ENCODE measurements at regions not wholly inside any gene's neighbourhood (a gene's known extent, or its start where the extent isn't known, plus 50 kb on each side); places are given as distances from the start of the nearest gene placed in this dataset.
"Not testable (repeated sequence)": the region's sequence is repeated elsewhere in the genome, so short reads cannot be mapped to it uniquely, and the experiment has no call there.

GRCh38 chr14:37784827-37785223 lies 189.4 kb downstream of the TTC6 start:
- not testable (repeated sequence) for DNase-seq; H3K4me3 ChIP-seq (ENCODE audit: low read length); H3K27me3 ChIP-seq (ENCODE audit: control insufficient read depth, insufficient read depth, low read length); H3K36me3 ChIP-seq (ENCODE audit: control insufficient read depth, insufficient read depth, low read length); H3K9me3 ChIP-seq (replicated peaks; ENCODE audit: control insufficient read depth, low read depth, low read length); H3K4me1 ChIP-seq (ENCODE audit: control insufficient read depth, insufficient read depth, low read length); H3K27ac ChIP-seq (ENCODE audit: low read length)

DNA sequence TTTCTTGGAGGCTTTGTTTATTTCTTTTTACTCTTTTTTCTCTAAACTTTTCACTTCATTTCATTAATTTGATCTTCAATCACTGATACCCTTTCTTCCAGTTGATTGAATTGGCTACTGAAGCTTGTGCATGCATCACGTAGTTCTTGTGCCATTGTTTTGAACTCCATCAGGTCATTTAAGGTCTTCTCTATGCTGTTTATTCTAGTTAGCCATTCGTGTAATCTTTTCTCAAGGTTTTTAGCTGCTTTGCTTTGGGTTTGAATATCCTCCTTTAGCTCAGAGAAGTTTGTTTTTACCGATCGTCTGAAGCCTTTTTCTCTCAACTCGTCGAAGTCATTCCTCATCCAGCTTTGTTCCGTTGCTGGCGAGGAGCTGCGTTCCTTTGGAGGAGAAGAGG lies 189.9 kb downstream of the TTC6 start:
- H3K4me3 ChIP-seq (ENCODE audit: low read length); H3K9me3 ChIP-seq (replicated peaks; ENCODE audit: control insufficient read depth, low read depth, low read length); H3K36me3 ChIP-seq (ENCODE audit: control insufficient read depth, insufficient read depth, low read length); H3K27me3 ChIP-seq (ENCODE audit: control insufficient read depth, insufficient read depth, low read length); H3K27ac ChIP-seq (ENCODE audit: low read length); H3K4me1 ChIP-seq (ENCODE audit: control insufficient read depth, insufficient read depth, low read length); DNase-seq: not testable (repeated sequence)
- WGBS (ENCODE audit: insufficient coverage): 97% methylated on average over 6 of the region's 9 CpGs

- not testable (repeated sequence) for DNase-seq; H3K4me1 ChIP-seq (ENCODE audit: control insufficient read depth, insufficient read depth, low read length); H3K27me3 ChIP-seq (ENCODE audit: control insufficient read depth, insufficient read depth, low read length); H3K9me3 ChIP-seq (replicated peaks; ENCODE audit: control insufficient read depth, low read depth, low read length); H3K36me3 ChIP-seq (ENCODE audit: control insufficient read depth, insufficient read depth, low read length); H3K27ac ChIP-seq (ENCODE audit: low read length); H3K4me3 ChIP-seq (ENCODE audit: low read length)
- WGBS (ENCODE audit: insufficient coverage): 89% methylated on average over 14 of the region's 14 CpGs
Observed at GRCh38 chr14:37786114-37786625, 190.7 kb downstream of the TTC6 start.

DNA sequence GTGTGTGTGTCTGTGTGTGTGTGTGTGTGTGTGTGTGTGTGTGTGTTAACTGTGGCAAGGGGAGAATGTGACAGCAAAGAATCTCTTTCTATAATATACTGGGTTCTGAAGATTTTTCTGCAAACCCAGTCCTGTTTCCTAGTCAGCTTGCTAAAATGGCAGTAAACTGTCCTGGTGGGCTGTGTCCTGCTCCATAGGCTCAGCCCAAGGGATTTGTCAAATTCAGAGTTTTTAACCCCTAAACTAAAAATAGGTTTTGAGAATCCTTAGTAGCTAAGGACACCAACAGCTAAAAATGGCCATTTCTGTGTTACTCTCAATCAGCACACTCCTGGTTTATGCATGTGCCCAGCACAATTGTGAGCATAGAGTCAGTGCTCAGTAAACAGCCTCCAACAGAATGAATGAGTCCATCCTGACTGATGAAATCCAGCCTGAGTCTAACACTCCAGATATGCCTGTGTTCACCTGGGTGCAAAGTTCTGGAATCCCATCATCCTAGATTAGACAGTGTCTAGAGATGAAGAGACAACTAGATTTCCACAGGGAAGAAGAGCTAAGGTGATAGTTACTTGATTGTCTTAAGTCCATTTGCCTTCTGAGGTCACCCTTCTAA lies 192.6 kb downstream of the TTC6 start:
- Histone ChIP-seq H3K9me3 (replicated peaks; ENCODE audit: control insufficient read depth, low read depth, low read length) (no peaks in the 10 kb centered on the region), H3K36me3 (ENCODE audit: control insufficient read depth, insufficient read depth, low read length) (no peaks in the 10 kb centered on the region), H3K4me3 (ENCODE audit: low read length) (no peak overlapping the region), H3K27me3 (ENCODE audit: control insufficient read depth, insufficient read depth, low read length) (no peaks in the 10 kb centered on the region), H3K27ac (ENCODE audit: low read length) (no peak overlapping the region), H3K4me1 (ENCODE audit: control insufficient read depth, insufficient read depth, low read length) (no peaks in the 10 kb centered on the region)
- no peak for DNase-seq

- Histone ChIP-seq H3K27me3 (ENCODE audit: control insufficient read depth, insufficient read depth, low read length) (no peaks in the 10 kb centered on the region), H3K4me3 (ENCODE audit: low read length) (no peak overlapping the region), H3K4me1 (ENCODE audit: control insufficient read depth, insufficient read depth, low read length) (no peaks in the 10 kb centered on the region), H3K36me3 (ENCODE audit: control insufficient read depth, insufficient read depth, low read length) (no peaks in the 10 kb centered on the region), H3K27ac (ENCODE audit: low read length) (no peak overlapping the region), H3K9me3 (replicated peaks; ENCODE audit: control insufficient read depth, low read depth, low read length) (no peaks in the 10 kb centered on the region)
- DNase-seq: no peak
- WGBS (ENCODE audit: insufficient coverage): no CpG with 5 or more reads among the region's 3 CpGs
Observed at GRCh38 chr14:37791384-37792036, 196.1 kb downstream of the TTC6 start.

DNA sequence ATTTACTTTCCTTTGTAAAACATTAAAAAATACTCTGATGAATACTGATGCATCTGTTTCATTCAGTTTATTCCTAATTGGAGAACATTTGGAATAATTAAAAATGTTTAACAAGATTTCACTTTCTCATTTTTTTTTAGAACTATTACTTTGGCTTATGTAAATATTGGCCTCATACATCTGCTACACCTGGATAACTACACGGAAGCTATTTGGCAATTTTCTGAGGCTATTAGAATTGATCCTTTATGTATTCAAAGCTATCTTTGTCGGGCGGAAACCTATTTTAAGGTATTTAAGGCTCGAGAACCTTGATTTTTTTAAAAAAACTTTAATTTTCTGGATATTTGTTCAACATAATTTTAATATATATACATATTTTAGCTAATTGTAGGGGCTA lies 196.7 kb downstream of the TTC6 start:
- no peaks in the 10 kb centered on the region for H3K4me1 ChIP-seq (ENCODE audit: control insufficient read depth, insufficient read depth, low read length)
- H3K9me3 ChIP-seq (replicated peaks; ENCODE audit: control insufficient read depth, low read depth, low read length): no peaks in the 10 kb centered on the region
- no CpG with 5 or more reads among the region's 4 CpGs for WGBS (ENCODE audit: insufficient coverage)
- no peak overlapping the region for H3K4me3 ChIP-seq (ENCODE audit: low read length)
- H3K36me3 ChIP-seq (ENCODE audit: control insufficient read depth, insufficient read depth, low read length): no peaks in the 10 kb centered on the region
- DNase-seq: no peak
- H3K27me3 ChIP-seq (ENCODE audit: control insufficient read depth, insufficient read depth, low read length): no peaks in the 10 kb centered on the region
- no peak overlapping the region for H3K27ac ChIP-seq (ENCODE audit: low read length)

DNA sequence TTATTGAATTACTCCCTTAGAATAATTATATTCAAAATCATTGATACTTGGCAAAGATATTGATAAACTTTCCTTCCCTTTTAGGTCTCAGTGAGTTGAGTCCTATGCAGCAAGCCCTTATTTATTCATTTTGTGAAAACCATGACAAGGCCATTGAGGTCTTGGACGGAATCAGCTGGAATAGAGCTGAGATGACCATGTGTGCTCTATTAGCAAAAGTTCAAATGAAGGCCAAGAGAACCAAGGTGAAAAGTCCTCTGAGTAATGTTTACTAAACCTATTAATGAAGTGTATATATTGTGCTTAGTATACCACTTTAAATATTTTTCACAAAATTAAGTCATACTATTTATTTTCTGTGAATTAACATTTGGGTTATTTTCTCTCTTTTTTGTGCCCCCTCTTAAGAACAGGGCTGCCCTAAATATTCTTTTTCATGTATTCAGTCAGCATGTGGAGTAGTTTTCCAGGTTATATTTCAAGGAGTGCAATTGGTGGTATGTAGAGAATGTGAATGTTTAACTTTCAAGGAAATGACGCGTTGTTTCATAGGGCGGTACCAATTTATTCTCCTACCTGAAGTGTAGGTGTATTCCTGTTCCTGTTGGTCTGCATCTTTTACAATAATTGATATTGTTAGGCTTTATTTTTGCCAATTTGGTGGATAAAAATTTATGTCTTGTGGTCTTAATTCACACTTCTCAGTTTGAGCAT lies 201.4 kb downstream of the TTC6 start:
- Histone ChIP-seq H3K9me3 (replicated peaks; ENCODE audit: control insufficient read depth, low read depth, low read length) (no peaks in the 10 kb centered on the region), H3K27ac (ENCODE audit: low read length) (no peak overlapping the region), H3K36me3 (ENCODE audit: control insufficient read depth, insufficient read depth, low read length) (no peaks in the 10 kb centered on the region), H3K27me3 (ENCODE audit: control insufficient read depth, insufficient read depth, low read length) (no peaks in the 10 kb centered on the region), H3K4me3 (ENCODE audit: low read length) (no peak overlapping the region), H3K4me1 (ENCODE audit: control insufficient read depth, insufficient read depth, low read length) (no peaks in the 10 kb centered on the region)
- DNase-seq: no peak
- no CpG with 5 or more reads among the region's 4 CpGs for WGBS (ENCODE audit: insufficient coverage)

DNA sequence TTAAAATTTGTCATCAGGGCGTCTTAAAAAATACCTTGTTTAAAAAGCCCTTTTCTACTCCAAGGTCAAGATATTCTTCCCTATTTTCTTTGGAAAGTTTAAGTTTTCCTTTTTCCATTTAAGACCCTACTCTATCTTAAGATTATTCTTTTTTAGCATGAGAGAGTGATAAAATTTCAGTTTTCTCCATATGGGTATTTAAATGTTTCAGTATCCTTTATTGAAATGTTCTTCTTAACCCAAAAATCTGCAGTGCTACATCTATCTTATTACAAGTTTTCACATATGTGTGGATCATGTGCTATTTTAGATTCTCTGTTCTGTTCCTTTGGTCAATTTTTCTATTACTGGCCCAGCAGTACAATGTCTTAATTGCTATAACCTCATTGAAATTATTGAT lies 202.2 kb downstream of the TTC6 start:
- Histone ChIP-seq H3K27me3 (ENCODE audit: control insufficient read depth, insufficient read depth, low read length) (no peaks in the 10 kb centered on the region), H3K27ac (ENCODE audit: low read length) (no peak overlapping the region), H3K36me3 (ENCODE audit: control insufficient read depth, insufficient read depth, low read length) (no peaks in the 10 kb centered on the region), H3K4me1 (ENCODE audit: control insufficient read depth, insufficient read depth, low read length) (no peaks in the 10 kb centered on the region), H3K4me3 (ENCODE audit: low read length) (no peak overlapping the region), H3K9me3 (replicated peaks; ENCODE audit: control insufficient read depth, low read depth, low read length) (no peaks in the 10 kb centered on the region)
- WGBS (ENCODE audit: insufficient coverage): no CpG with 5 or more reads among the region's 1 CpG
- DNase-seq: no peak

DNA sequence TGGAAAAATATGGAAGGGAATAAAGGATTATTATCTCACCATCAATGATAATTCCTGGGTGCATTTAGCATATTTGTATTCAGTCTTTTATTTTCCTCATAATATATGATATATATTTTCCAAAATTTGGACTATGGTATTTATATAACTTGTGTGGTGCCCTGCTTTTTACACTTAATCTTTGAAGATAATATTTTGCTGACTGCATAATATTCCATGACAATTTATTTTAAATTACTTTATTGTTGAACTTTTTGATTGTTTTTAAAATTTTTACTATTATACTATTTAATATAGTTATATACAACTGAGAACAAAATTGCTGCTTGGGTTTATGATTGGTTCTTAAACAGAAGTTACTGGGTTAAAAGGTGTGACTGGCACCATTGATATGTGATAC lies 212.3 kb downstream of the TTC6 start:
- H3K36me3 ChIP-seq (ENCODE audit: control insufficient read depth, insufficient read depth, low read length): no peaks in the 10 kb centered on the region
- H3K9me3 ChIP-seq (replicated peaks; ENCODE audit: control insufficient read depth, low read depth, low read length): no peaks in the 10 kb centered on the region
- no peaks in the 10 kb centered on the region for H3K4me1 ChIP-seq (ENCODE audit: control insufficient read depth, insufficient read depth, low read length)
- no peak overlapping the region for H3K4me3 ChIP-seq (ENCODE audit: low read length)
- H3K27me3 ChIP-seq (ENCODE audit: control insufficient read depth, insufficient read depth, low read length): no peaks in the 10 kb centered on the region
- no peak for DNase-seq
- H3K27ac ChIP-seq (ENCODE audit: low read length): no peak overlapping the region

- H3K9me3 ChIP-seq (replicated peaks; ENCODE audit: control insufficient read depth, low read depth, low read length): no peaks in the 10 kb centered on the region
- H3K27me3 ChIP-seq (ENCODE audit: control insufficient read depth, insufficient read depth, low read length): no peaks in the 10 kb centered on the region
- H3K4me3 ChIP-seq (ENCODE audit: low read length): no peak overlapping the region
- H3K27ac ChIP-seq (ENCODE audit: low read length): no peak overlapping the region
- H3K4me1 ChIP-seq (ENCODE audit: control insufficient read depth, insufficient read depth, low read length): no peaks in the 10 kb centered on the region
- H3K36me3 ChIP-seq (ENCODE audit: control insufficient read depth, insufficient read depth, low read length): no peaks in the 10 kb centered on the region
- DNase-seq: no peak
- WGBS (ENCODE audit: insufficient coverage): no CpG with 5 or more reads among the region's 4 CpGs
Observed at GRCh38 chr14:37810094-37810801, 214.8 kb downstream of the TTC6 start.
